Astrocyte (in vitro differentiated cells and primary cell): ENCODE measurements at regions not wholly inside any gene's neighbourhood (a gene's known extent, or its start where the extent isn't known, plus 50 kb on each side); places are given as distances from the start of the nearest gene placed in this dataset.

Source experiments
- CTCF ChIP-seq: IDR thresholded peaks from 2 replicates; pipeline ENCODE4 v1.5.1; 2011; ENCODE audit warnings: low read depth, mild to moderate bottlenecking, inconsistent platforms, low read length, moderate library complexity; ENCODE audit not compliant: insufficient read depth
- EZH2 ChIP-seq: IDR thresholded peaks from 2 replicates; pipeline ENCODE4 v1.6.1; 2012; ENCODE audit warnings: mild to moderate bottlenecking, low read length, inconsistent platforms; ENCODE audit not compliant: insufficient read depth

DNA sequence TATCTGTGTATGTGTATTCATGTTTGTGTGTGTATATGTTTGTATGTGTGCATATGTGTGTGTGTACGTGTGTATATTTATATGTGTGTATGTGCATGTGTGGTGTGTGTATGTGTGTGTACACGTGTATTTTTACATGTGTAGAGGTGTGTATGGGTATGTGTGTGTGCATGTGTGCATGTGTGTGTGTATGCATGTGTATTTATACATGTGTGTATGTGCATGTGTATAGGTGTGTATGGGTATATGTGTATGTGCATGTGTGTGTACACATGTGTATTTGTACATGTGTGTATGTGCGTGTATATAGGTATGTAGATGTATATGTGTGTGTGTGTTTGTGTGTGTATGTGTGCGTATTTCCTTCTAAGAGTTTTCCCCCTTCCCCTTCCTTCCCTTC, 207.7 kb upstream of the ATP6AP2 start:
- TF ChIP-seq EZH2 (no peak), CTCF (no peak)
